ENCODE measurements at regions not wholly inside any gene's neighbourhood (a gene's known extent, or its start where the extent isn't known, plus 50 kb on each side); places are given as distances from the start of the nearest gene placed in this dataset.

GRCh38 chr11:23022854-23023253 is 162.6 kb upstream of the CCDC179 start:
- Histone ChIP-seq H3K9me3 (ENCODE audit: control insufficient read depth, insufficient read depth, low read length) (no peaks in the 10 kb centered on the region), H3K27me3 (ENCODE audit: control insufficient read depth, insufficient read depth, low read length) (no peaks in the 10 kb centered on the region), H3K27ac (ENCODE audit: low read length) (no peak overlapping the region), H3K4me1 (ENCODE audit: control insufficient read depth, insufficient read depth, low read length) (no peaks in the 10 kb centered on the region), H3K4me3 (ENCODE audit: low read length) (no peak overlapping the region), H3K36me3 (ENCODE audit: control insufficient read depth, insufficient read depth, low read length) (no peaks in the 10 kb centered on the region)
- DNase-seq (ENCODE audit: low read depth, low spot score): no peak
- no CpG with 5 or more reads among the region's 3 CpGs for WGBS (ENCODE audit: insufficient coverage, insufficient read length)

GRCh38 chr11:23023319-23023718 is 163.0 kb upstream of the CCDC179 start:
- DNase-seq (ENCODE audit: low read depth, low spot score): no peak
- WGBS (ENCODE audit: insufficient coverage, insufficient read length): no CpG with 5 or more reads among the region's 2 CpGs
- Histone ChIP-seq H3K4me1 (ENCODE audit: control insufficient read depth, insufficient read depth, low read length) (no peaks in the 10 kb centered on the region), H3K27me3 (ENCODE audit: control insufficient read depth, insufficient read depth, low read length) (no peaks in the 10 kb centered on the region), H3K9me3 (ENCODE audit: control insufficient read depth, insufficient read depth, low read length) (no peaks in the 10 kb centered on the region), H3K36me3 (ENCODE audit: control insufficient read depth, insufficient read depth, low read length) (no peaks in the 10 kb centered on the region), H3K4me3 (ENCODE audit: low read length) (no peak overlapping the region), H3K27ac (ENCODE audit: low read length) (no peak overlapping the region)

GRCh38 chr11:23041001-23041503 is 180.8 kb upstream of the CCDC179 start:
- DNase-seq (ENCODE audit: low read depth, low spot score): no peak
- Histone ChIP-seq H3K4me3 (ENCODE audit: low read length) (no peak overlapping the region), H3K36me3 (ENCODE audit: control insufficient read depth, insufficient read depth, low read length) (no peaks in the 10 kb centered on the region), H3K27ac (ENCODE audit: low read length) (no peak overlapping the region), H3K27me3 (ENCODE audit: control insufficient read depth, insufficient read depth, low read length) (no peaks in the 10 kb centered on the region), H3K9me3 (ENCODE audit: control insufficient read depth, insufficient read depth, low read length) (no peaks in the 10 kb centered on the region), H3K4me1 (ENCODE audit: control insufficient read depth, insufficient read depth, low read length) (no peaks in the 10 kb centered on the region)
- no CpG with 5 or more reads among the region's 3 CpGs for WGBS (ENCODE audit: insufficient coverage, insufficient read length)

- no peak for DNase-seq (ENCODE audit: low read depth, low spot score)
- Histone ChIP-seq H3K27ac (ENCODE audit: low read length) (no peak overlapping the region), H3K4me1 (ENCODE audit: control insufficient read depth, insufficient read depth, low read length) (no peaks in the 10 kb centered on the region), H3K4me3 (ENCODE audit: low read length) (no peak overlapping the region), H3K9me3 (ENCODE audit: control insufficient read depth, insufficient read depth, low read length) (no peaks in the 10 kb centered on the region), H3K36me3 (ENCODE audit: control insufficient read depth, insufficient read depth, low read length) (no peaks in the 10 kb centered on the region), H3K27me3 (ENCODE audit: control insufficient read depth, insufficient read depth, low read length) (no peaks in the 10 kb centered on the region)
These were observed 198.4 kb upstream of the CCDC179 start for GRCh38 chr11:23058656-23059055.

GRCh38 chr11:23063276-23063675 is 203.0 kb upstream of the CCDC179 start:
- H3K36me3 ChIP-seq (ENCODE audit: control insufficient read depth, insufficient read depth, low read length): no peaks in the 10 kb centered on the region
- H3K27ac ChIP-seq (ENCODE audit: low read length): no peak overlapping the region
- no peak for DNase-seq (ENCODE audit: low read depth, low spot score)

GRCh38 chr11:23078289-23078971 is 218.2 kb upstream of the CCDC179 start:
- no peaks in the 10 kb centered on the region for H3K27me3 ChIP-seq (ENCODE audit: control insufficient read depth, insufficient read depth, low read length)
- no peaks in the 10 kb centered on the region for H3K9me3 ChIP-seq (ENCODE audit: control insufficient read depth, insufficient read depth, low read length)
- H3K4me3 ChIP-seq (ENCODE audit: low read length): no peak overlapping the region
- H3K36me3 ChIP-seq (ENCODE audit: control insufficient read depth, insufficient read depth, low read length): no peaks in the 10 kb centered on the region
- DNase-seq (ENCODE audit: low read depth, low spot score): no peak
- WGBS (ENCODE audit: insufficient coverage, insufficient read length): no CpG with 5 or more reads among the region's 5 CpGs
- H3K27ac ChIP-seq (ENCODE audit: low read length): no peak overlapping the region
- no peaks in the 10 kb centered on the region for H3K4me1 ChIP-seq (ENCODE audit: control insufficient read depth, insufficient read depth, low read length)

More at GRCh38 chr11:23063276-23063675, 203.0 kb upstream of the CCDC179 start:
- Histone ChIP-seq H3K4me3 (ENCODE audit: low read length) (no peak overlapping the region), H3K27me3 (ENCODE audit: control insufficient read depth, insufficient read depth, low read length) (no peaks in the 10 kb centered on the region), H3K9me3 (ENCODE audit: control insufficient read depth, insufficient read depth, low read length) (no peaks in the 10 kb centered on the region), H3K4me1 (ENCODE audit: control insufficient read depth, insufficient read depth, low read length) (no peaks in the 10 kb centered on the region)

GRCh38 chr11:23079382-23079813 is 219.1 kb upstream of the CCDC179 start:
- Histone ChIP-seq H3K4me3 (ENCODE audit: low read length) (no peak overlapping the region), H3K27ac (ENCODE audit: low read length) (no peak overlapping the region), H3K4me1 (ENCODE audit: control insufficient read depth, insufficient read depth, low read length) (no peaks in the 10 kb centered on the region), H3K27me3 (ENCODE audit: control insufficient read depth, insufficient read depth, low read length) (no peaks in the 10 kb centered on the region), H3K9me3 (ENCODE audit: control insufficient read depth, insufficient read depth, low read length) (no peaks in the 10 kb centered on the region), H3K36me3 (ENCODE audit: control insufficient read depth, insufficient read depth, low read length) (no peaks in the 10 kb centered on the region)
- no peak for DNase-seq (ENCODE audit: low read depth, low spot score)
- no CpG with 5 or more reads among the region's 3 CpGs for WGBS (ENCODE audit: insufficient coverage, insufficient read length)

- Histone ChIP-seq H3K27ac (ENCODE audit: low read length) (no peak overlapping the region), H3K27me3 (ENCODE audit: control insufficient read depth, insufficient read depth, low read length) (no peaks in the 10 kb centered on the region), H3K9me3 (ENCODE audit: control insufficient read depth, insufficient read depth, low read length) (no peaks in the 10 kb centered on the region), H3K4me1 (ENCODE audit: control insufficient read depth, insufficient read depth, low read length) (no peaks in the 10 kb centered on the region), H3K4me3 (ENCODE audit: low read length) (no peak overlapping the region), H3K36me3 (ENCODE audit: control insufficient read depth, insufficient read depth, low read length) (no peaks in the 10 kb centered on the region)
- WGBS (ENCODE audit: insufficient coverage, insufficient read length): no CpG with 5 or more reads among the region's 4 CpGs
- no peak for DNase-seq (ENCODE audit: low read depth, low spot score)
These were observed 227.1 kb upstream of the CCDC179 start for GRCh38 chr11:23087407-23087806.

- DNase-seq (ENCODE audit: low read depth, low spot score): no peak
- no peak overlapping the region for H3K27ac ChIP-seq (ENCODE audit: low read length)
- no peaks in the 10 kb centered on the region for H3K9me3 ChIP-seq (ENCODE audit: control insufficient read depth, insufficient read depth, low read length)
- no peaks in the 10 kb centered on the region for H3K27me3 ChIP-seq (ENCODE audit: control insufficient read depth, insufficient read depth, low read length)
- H3K4me3 ChIP-seq (ENCODE audit: low read length): no peak overlapping the region
- WGBS (ENCODE audit: insufficient coverage, insufficient read length): no CpG with 5 or more reads among the region's 2 CpGs
- no peaks in the 10 kb centered on the region for H3K4me1 ChIP-seq (ENCODE audit: control insufficient read depth, insufficient read depth, low read length)
- no peaks in the 10 kb centered on the region for H3K36me3 ChIP-seq (ENCODE audit: control insufficient read depth, insufficient read depth, low read length)
These were observed 230.4 kb upstream of the CCDC179 start for GRCh38 chr11:23090659-23091058.

GRCh38 chr11:23095650-23096189 is 235.4 kb upstream of the CCDC179 start:
- no peaks in the 10 kb centered on the region for H3K27me3 ChIP-seq (ENCODE audit: control insufficient read depth, insufficient read depth, low read length)
- no peak overlapping the region for H3K27ac ChIP-seq (ENCODE audit: low read length)
- H3K4me3 ChIP-seq (ENCODE audit: low read length): no peak overlapping the region
- no peak for DNase-seq (ENCODE audit: low read depth, low spot score)
- no peaks in the 10 kb centered on the region for H3K4me1 ChIP-seq (ENCODE audit: control insufficient read depth, insufficient read depth, low read length)
- H3K9me3 ChIP-seq (ENCODE audit: control insufficient read depth, insufficient read depth, low read length): no peaks in the 10 kb centered on the region
- WGBS (ENCODE audit: insufficient coverage, insufficient read length): no CpG with 5 or more reads among the region's 2 CpGs
- H3K36me3 ChIP-seq (ENCODE audit: control insufficient read depth, insufficient read depth, low read length): no peaks in the 10 kb centered on the region

GRCh38 chr11:23097891-23098290 is 237.6 kb upstream of the CCDC179 start:
- WGBS (ENCODE audit: insufficient coverage, insufficient read length): no CpG with 5 or more reads among the region's 4 CpGs
- H3K4me3 ChIP-seq (ENCODE audit: low read length): no peak overlapping the region
- no peaks in the 10 kb centered on the region for H3K9me3 ChIP-seq (ENCODE audit: control insufficient read depth, insufficient read depth, low read length)
- no peaks in the 10 kb centered on the region for H3K4me1 ChIP-seq (ENCODE audit: control insufficient read depth, insufficient read depth, low read length)
- H3K36me3 ChIP-seq (ENCODE audit: control insufficient read depth, insufficient read depth, low read length): no peaks in the 10 kb centered on the region
- DNase-seq (ENCODE audit: low read depth, low spot score): no peak
- no peaks in the 10 kb centered on the region for H3K27me3 ChIP-seq (ENCODE audit: control insufficient read depth, insufficient read depth, low read length)
- no peak overlapping the region for H3K27ac ChIP-seq (ENCODE audit: low read length)
